GM21737 (cell line): ENCODE measurements at regions not wholly inside any gene's neighbourhood (a gene's known extent, or its start where the extent isn't known, plus 50 kb on each side); places are given as distances from the start of the nearest gene placed in this dataset.
"Not testable (repeated sequence)": the region's sequence is repeated elsewhere in the genome, so short reads cannot be mapped to it uniquely, and the experiment has no call there.

ENCODE experiments used
- ATAC-seq: cut with Tn5 transposase; IDR thresholded peaks from one replicate; pipeline ENCODE4 v1.9.1; 2021; ENCODE audit warnings: mild to moderate bottlenecking, moderate library complexity; ENCODE audit not compliant: unreplicated experiment

DNA sequence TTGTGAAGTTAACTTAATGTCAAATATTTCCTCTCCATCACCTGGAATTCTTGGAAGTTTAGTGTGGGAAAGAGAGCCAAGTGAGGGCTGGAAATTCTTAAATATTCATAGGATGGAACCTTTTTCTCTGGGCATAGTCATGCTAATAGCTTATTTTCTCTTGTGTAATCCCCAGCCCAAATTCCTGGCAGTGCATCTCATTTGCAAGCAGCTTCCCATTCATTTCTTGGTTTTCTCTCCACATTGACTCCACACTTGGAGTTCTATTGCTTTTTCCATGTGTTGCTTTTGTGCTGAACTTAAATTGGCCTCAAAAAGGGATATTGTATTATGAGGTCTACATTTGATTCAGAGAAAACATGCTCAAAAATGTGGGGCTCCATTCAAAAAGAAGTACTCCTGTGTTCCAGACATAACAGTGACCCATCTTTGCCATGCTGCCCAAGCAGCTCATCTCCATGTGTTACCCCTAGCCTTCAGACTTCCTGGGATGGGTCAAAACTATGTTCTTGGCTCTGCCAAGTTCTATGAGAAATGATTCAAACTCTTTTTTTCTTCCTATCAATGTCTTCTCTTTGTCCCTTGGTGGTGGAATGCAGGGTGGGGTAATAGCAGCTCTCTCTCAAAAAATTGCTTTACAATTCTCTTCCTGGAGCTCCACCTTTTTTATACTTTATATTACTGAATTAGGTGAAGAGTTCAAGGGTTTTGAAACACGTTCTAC lies 2471.5 kb downstream of the PCDH9 start:
- no peak for ATAC-seq

DNA sequence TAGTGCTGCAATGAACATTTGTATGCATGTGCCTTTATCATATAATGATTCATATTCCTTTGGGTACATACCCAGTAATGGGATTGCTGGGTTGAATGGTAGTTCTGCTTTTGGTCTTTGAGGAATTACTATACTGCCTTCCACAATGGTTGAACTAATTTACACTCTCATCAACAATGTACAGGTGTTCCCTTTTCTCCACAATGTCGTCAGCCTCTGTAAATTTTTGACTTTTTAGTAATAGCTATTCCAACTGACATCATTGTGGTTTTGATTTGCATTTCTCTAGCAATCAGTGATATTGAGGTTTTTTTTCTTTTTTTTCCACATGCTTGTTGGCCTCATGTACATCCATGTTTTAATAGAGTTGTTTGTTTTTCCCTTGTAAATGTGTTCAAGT lies 2473.5 kb downstream of the PCDH9 start:
- ATAC-seq = no peak

DNA sequence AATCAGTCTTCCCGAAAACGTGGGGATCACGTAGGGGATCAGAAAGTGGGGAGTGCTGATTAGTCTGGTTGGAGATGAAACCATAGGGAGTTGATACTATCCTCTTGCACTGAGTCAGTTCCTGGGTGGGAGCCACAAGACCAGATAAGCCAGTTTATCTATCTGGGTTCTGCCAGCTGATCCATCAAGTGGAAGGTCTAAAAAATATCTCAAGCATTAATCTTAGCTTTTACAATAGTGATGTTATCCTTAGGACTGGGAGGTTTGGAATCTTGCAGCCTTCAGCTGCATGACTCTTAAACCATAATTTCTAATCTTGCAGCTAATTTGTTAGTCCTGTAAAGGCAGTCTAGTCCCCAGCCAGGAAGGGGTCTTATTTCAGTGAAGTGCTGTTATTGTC lies 2474.2 kb downstream of the PCDH9 start:
- ATAC-seq = no peak

DNA sequence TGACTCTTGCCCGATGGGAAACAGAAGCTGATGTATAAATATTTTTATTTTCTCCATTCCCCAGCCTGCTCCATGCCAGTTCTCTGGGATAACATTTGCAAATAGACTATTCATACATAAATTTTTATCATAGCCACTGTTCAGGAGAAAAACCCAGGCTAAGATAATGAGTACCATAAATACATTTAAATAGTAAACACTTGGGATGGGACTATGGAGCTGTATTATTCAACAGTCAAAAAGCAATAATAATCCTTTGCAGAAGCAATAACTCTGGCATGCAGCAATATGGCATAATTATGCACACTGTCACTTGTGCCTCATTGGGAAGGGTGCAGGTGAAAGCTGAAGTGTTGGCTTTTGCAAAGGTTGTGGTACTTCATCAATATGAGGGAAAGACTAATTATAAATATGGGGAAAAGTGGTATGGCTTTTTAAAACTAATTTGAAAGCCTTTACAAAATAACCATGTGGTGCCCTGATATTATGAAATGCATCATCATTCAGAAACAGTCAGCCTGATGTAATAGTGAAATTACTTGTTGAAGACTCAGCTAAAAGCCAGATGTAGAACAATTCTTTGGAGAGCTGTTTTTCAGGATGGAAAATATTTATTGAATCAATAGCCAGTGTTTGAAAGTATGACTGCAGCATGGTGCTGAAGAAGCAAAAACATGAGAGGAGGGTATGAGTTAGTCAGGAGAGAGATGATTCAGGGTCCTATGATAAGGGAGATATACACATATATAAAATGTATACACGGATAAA lies 2476.7 kb downstream of the PCDH9 start:
- no peak for ATAC-seq

DNA sequence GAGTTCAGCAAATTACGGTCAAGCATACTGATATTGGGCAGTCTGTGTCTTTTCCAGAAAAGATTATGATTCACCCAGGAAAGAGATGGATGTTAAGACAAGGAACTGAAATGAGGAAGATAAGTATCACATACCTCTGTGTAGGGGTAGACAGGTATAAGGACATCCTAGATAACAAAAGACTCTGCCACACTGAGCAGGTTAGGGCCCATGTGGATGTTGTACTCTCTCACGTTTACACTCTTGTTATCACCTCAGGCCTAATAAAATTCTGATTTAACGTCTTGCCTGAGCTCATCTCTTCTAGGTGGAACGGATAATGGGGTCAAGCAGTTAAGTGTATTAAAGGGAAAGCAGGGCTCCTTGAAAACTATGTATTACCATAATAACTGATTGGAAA lies 2480.8 kb downstream of the PCDH9 start:
- ATAC-seq = no peak

DNA sequence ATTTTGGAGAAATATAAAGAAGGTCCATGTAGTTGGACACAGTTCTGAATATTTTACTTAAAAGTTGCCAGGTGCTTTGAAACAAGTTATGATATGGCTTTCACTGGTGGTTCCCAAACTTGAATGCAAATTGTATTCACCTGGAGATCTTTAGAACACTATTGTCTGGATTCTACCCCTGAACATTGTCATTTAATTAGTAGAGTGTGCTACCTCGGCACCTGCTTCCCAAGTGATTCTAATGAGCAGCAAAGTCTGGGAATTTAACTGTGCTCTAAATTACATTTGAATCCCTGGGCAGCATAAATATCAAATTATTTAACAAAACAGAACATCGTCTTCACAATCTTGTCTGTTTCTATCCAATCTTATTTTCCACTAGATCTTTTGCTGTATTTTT lies 2483.3 kb downstream of the PCDH9 start:
- ATAC-seq = no peak

DNA sequence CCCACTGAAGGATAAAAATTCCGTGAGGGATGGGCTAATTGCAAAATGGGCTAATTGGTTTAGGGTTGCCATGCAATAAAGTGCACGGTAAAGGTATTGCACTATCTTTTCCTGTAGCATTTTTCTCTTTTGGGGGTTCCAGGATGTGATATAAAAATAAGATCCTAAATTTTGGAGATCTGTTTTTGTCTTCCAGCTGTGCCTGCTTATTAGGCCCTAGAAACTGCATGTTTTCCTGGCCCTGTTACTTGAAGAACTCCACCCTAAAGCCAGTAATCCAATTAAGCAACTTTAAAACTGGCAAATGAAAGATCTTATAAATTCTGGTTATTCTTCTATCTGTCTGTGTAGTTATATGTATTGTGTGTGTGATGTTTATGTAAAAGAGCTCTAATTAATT lies 2489.6 kb downstream of the PCDH9 start:
- no peak for ATAC-seq

DNA sequence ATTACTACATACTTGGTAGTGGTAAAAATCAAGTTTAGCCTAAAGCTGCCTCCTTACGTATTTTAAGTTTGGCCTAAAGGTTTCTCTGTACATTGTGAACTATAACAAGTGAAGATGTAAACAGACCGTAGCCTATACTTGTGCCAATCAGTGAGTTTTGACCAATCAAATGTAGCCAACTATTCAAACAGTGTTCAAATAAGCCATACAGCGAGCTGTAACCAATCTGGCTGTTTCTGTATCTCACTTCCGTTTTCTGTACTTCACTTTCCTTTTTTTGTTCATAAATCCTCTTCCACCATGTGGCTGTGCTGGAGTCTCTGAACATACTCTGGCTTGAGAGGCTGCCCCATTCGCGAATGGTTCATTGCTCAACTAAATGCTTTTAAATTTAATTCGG lies 2504.6 kb downstream of the PCDH9 start:
- ATAC-seq = no peak

DNA sequence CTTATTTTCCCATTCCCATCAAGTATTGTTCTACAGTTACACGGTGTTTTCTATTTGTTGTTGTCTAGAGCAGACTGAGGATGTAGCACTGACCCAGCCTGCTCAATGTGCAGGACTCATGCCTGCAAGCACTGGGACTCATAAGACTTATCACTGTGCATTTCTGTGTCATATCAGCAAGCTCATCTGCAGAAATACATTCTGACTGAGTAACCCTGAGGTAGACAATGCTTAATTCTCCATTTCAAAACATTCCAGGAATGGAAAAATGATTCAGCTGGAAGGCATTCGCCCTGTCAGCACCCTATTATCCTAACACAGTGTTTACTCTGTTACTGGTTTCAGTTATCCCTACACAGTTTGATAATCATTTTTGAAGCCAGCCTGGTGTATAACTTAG lies 2506.4 kb downstream of the PCDH9 start:
- no peak for ATAC-seq

DNA sequence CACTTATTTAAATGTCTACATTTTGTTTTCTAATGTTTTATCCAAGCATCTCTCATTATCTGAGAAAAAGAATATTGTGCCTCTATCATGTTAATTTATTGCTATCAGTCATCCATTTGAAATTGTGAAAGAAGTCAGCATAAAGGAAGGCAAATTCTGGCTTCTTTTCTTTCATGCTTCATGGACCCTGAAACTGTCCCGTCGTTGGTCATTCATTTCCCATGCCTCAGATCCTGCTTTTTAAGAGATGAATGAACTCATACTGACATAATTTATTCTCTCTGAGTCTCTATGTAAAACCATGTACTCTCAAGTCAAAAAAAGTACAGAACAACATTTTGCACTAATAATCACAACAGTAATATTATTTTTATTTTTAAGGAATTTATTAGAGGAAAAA lies 2512.0 kb downstream of the PCDH9 start:
- ATAC-seq = no peak

DNA sequence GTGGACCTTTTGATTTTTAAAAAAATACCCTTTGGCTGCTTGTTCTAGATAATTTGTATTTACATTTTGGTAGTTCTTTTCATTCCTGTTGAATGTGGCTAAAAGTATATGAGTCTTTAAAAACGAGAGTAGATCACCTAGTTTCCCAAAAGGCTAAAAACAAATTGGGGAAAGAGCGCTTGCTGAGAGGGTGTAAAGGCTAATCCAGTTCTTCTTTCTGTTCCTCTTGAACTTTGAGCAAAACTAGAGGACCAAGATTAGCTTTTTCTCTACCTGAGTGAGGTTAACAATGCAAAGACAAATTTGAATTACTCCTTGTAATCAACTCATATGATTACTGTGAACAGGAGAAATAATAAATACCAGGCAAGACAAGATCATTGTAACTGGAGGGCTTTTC lies 2513.2 kb downstream of the PCDH9 start:
- ATAC-seq = no peak

DNA sequence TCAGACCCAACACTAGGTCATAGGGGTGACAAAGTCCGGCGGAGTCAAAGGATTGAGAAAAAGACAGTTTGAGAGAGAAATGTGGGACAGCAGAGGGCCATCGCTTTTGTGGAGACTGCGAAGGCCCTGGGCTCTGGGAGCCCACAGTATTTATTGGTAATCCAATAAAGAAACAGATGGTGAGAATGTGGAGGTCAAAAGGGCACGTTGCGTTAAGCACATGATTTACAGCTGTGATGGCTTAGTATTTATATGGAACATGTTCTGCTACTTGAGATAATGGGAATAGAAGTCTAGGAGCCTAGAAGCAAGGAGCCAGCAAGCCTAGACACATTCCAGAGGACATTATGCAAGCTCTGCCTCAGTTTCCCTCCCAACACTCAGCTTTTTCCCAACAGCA lies 2521.1 kb downstream of the PCDH9 start:
- no peak for ATAC-seq

DNA sequence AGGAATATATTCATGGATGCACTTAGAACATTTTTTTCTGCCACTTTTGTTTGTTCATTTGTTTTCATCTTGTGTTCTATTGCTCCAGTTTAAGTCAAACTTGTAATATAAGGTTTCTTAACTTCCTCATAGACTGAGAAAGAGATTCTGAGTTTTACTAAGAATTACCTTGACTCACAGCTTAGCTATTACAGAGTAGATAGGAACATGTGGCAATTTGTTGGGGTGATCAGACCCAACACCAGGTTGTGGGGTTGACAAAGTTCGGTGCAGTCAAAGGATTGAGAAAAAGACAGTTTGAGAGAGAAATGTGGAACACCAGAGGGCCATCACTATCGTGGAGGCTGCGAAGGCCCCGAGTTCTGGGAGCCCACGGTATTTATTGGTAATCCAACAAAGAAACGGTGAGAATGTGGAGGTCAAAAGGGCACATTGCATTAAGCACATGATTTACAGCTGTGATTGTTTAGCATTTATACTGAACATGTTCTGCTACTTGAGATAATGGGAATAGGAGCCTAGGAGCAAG lies 2526.0 kb downstream of the PCDH9 start:
- ATAC-seq = no peak

DNA sequence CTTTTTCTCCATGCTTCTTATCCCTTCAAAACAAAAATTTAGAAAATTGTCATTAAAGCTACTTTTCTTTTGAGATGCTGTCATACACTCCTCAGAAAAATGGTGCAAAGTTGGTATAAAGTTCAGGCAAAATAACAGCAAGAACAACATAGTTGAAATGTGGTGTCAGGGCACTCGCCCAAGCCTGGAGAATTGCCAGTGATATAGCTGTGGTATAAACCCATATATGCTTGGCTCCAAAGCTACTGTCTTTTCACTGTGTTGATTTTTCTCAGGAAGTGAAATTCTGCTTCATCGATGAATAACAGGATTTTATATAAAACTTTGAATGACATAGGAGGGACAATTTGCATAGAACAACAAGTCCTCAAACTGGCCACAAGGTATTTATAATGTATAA lies 2532.9 kb downstream of the PCDH9 start:
- ATAC-seq = no peak

DNA sequence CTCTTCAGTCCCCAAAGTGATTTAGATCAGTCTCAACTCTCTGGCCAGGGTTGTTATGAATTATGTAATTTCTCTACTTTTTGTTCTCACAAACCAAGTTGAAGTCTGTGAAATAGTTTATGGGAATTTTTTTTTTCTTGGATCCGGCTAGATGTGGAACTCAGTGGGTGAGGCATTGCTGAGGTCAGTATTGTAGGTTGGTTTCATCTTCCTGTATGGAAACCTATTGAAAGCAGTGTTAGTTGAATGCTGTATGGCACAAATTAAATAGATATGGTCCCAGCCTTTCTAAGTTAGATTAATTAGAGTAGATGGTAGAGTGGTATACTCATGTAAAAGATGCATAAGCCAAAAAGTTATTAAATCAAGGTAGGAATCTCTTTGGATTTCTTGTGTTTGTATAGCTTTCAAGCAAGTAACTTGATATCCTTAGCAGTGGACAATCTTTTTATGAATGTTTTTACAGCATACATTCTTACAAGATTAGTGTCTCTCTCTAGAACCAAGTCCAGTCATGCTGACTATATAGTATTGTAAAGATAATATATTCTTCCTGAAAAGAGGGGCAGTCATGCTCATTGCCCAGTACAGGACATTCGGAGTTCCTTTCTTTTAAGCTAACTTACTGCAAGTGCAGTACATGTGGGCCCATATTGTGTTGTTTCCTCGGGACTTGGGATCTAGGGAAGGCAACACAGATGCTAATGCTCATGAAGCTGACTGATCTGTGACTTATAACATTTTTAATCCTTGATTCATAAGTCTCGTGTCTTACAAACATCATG lies 2541.1 kb downstream of the PCDH9 start:
- ATAC-seq = no peak

DNA sequence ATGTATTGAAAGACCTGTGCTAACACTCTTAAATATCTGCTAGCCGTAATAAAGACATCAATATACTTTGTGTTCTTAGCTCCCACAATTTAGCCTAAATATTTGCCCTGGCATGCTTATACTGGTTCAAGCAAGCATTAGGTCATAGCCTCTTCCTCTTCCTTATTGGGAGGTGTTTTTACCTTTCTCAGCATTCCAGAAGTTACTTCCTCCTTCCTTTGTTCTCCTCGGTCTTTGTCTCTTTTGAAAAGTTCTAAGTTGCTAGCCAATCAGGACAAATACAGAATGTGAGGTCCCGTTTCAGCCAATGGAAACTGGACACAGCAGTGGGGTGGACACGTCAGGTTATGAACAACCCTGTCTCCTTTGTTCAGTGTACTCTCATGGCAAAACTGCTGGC lies 2543.6 kb downstream of the PCDH9 start:
- not testable (repeated sequence) for ATAC-seq

DNA sequence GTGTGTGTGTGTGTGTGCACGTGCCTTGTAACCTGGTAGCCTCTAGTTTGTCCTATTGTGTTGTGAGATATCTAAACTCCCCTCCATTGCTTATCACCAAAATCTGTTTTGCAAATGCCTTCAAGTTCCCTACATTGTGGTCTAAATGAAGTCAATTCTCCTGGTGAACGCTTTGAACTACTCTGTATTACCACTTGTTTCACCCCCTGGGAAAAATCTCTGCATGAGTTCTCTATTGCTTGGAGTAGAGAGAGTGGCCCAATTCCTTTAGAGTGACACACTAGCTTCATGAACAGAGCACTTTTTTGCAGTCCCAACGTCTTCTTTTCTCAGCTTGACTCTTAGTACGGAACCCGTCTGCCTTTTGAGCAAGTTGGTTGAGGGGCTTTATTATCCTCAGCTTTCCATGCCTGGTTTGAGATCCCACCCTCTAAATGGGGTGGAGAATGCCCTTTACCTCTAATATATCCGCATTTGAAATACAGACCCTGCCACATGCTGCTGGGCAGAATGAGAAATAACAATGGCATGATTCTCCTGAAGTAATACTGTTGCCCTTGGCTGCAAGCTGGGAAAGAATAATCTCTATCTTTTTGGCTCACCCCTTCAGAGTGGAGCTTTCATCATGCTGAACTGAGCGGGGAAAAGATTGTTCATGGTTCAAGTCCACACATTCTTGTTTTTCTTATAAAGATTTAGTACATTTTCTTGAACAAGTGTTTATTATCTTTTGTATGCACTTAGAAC lies 2545.3 kb downstream of the PCDH9 start:
- no peak for ATAC-seq

DNA sequence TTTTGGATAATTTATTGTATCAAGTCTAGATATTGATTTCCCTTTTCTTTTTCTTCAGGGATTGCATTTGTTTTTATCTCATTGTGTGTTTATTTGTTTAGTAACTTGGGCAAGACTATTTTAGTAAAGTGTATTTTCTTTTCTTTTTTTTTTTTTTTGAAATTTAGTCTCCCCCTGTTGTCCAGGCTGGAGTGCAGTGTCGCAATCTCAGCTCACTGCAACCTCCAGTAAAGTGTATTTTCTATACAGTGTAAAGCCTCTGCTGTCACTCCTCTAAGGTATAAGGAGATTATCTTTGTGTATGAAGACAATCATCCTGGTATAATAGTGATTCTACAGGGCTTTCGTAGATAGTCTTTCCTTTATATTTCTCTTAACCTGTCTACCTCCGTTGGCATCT lies 2546.0 kb downstream of the PCDH9 start:
- no peak for ATAC-seq

DNA sequence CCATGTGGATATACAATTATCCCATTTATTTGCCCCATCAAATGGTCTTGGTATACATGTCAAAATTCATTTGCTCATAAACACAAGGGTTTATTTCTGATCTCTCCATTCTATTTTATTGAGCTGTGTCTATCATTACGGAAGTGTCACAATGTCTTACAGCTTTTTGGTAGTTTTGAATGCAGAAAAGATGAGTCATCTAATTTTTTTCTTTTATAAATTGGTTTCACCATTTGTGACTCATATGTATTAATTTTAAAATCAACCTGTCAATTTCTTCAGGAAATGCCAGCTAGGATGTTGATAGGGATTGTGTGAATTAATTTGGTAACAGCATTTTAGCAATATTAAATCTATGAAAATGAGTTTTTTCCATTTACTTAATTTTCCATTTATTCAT lies 2549.4 kb downstream of the PCDH9 start:
- ATAC-seq = no peak

DNA sequence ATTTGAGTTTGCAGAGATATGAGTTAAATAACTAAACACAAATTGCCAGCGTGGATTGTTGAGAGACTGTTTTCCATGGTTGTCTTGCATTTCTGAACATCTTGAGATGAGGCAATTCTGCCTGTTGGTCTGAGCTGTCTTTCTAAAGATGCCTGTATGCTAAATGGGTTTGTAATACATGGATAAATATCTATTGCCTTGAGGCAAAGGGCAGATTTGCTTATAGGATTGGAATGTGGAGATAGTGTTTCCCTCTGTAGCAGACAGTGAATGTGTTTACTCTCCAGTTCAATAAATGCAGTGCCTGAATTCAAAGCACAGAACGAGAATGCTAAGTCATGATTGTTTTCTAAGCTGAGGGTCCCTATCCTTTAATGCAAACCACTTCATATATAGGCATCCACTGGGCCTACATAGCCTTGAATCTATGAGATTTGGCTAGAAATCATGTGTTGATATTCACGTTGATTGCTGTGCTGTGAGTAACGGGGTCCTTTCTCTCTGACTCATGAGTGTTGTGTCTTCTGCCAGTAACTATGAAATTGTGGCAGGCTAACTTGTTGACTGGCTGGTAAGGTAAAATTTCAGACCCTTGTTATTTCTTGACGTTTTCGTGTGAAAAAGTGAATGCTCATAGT lies 2554.8 kb downstream of the PCDH9 start:
- no peak for ATAC-seq
